Astrocyte (in vitro differentiated cells and primary cell): ENCODE measurements at regions not wholly inside any gene's neighbourhood (a gene's known extent, or its start where the extent isn't known, plus 50 kb on each side); places are given as distances from the start of the nearest gene placed in this dataset.

Experiments used
- DNase-seq: peaks from one replicate; pipeline ENCODE4 v3.0.0-alpha.2; 2010; ENCODE audit warnings: low read depth
- FAIRE-seq: peaks from 2 replicates; lab custom pipeline; 2011; peaks lifted over from hg19 to GRCh38; lab: Jason Lieb, UNC
- H2AFZ ChIP-seq: 2 replicates; pipeline ENCODE4 v1.6.0; 2012; ENCODE audit warnings: low read depth, low read length, inconsistent platforms
- H3K27ac ChIP-seq: 2 replicates; pipeline ENCODE4 v1.5.1; 2011; ENCODE audit warnings: low read depth, low read length, inconsistent platforms
- H3K27me3 ChIP-seq: 2 replicates; pipeline ENCODE4 v1.6.0; 2011; ENCODE audit warnings: low read length, inconsistent platforms; ENCODE audit not compliant: insufficient read depth
- H3K36me3 ChIP-seq: 2 replicates; pipeline ENCODE4 v1.5.1; 2011; ENCODE audit warnings: low read length, inconsistent platforms; ENCODE audit not compliant: insufficient read depth
- H3K4me1 ChIP-seq: 2 replicates; pipeline ENCODE4 v1.5.1; 2011; ENCODE audit warnings: low read length, inconsistent platforms; ENCODE audit not compliant: insufficient read depth
- H3K4me2 ChIP-seq: 2 replicates; pipeline ENCODE4 v1.6.0; 2012; ENCODE audit warnings: low read length, inconsistent platforms
- H3K4me3 ChIP-seq: 2 replicates; pipeline ENCODE4 v1.5.1; 2011; ENCODE audit warnings: low read depth, mild to moderate bottlenecking, low read length, inconsistent platforms; ENCODE audit not compliant: insufficient read depth
- H3K79me2 ChIP-seq: 2 replicates; pipeline ENCODE4 v1.6.0; 2012; ENCODE audit warnings: mild to moderate bottlenecking, low read length, inconsistent platforms; ENCODE audit not compliant: insufficient read depth
- H3K9ac ChIP-seq: 2 replicates; pipeline ENCODE4 v1.6.0; 2012; ENCODE audit warnings: mild to moderate bottlenecking, low read length, inconsistent platforms
- H3K9me3 ChIP-seq: 2 replicates; pipeline ENCODE4 v1.5.1; 2012; ENCODE audit warnings: low read depth, mild to moderate bottlenecking, low read length, inconsistent platforms; ENCODE audit not compliant: insufficient read depth
- H4K20me1 ChIP-seq: 2 replicates; pipeline ENCODE4 v1.6.0; 2012; ENCODE audit warnings: low read length, inconsistent platforms; ENCODE audit not compliant: insufficient read depth
- H3K27ac Mint-ChIP-seq: one replicate; pipeline ENCODE4 v1.8.0; 2021; ENCODE audit warnings: mild to moderate bottlenecking, mixed read lengths; ENCODE audit not compliant: unreplicated experiment
- H3K27me3 Mint-ChIP-seq: one replicate; pipeline ENCODE4 v1.8.0; 2021; ENCODE audit warnings: low read depth, mixed read lengths; ENCODE audit not compliant: unreplicated experiment
- H3K36me3 Mint-ChIP-seq: one replicate; pipeline ENCODE4 v1.8.0; 2021; ENCODE audit warnings: low read depth, mixed read lengths; ENCODE audit not compliant: unreplicated experiment
- H3K4me1 Mint-ChIP-seq: one replicate; pipeline ENCODE4 v1.8.0; 2021; ENCODE audit warnings: low read depth, mixed read lengths; ENCODE audit not compliant: unreplicated experiment
- H3K4me3 Mint-ChIP-seq: one replicate; pipeline ENCODE4 v1.8.0; 2021; ENCODE audit warnings: mild to moderate bottlenecking, moderate library complexity, mixed read lengths; ENCODE audit not compliant: unreplicated experiment
- H3K9me3 Mint-ChIP-seq: one replicate; pipeline ENCODE4 v1.8.0; 2021; ENCODE audit warnings: mild to moderate bottlenecking, mixed read lengths; ENCODE audit not compliant: unreplicated experiment
- EZH2 ChIP-seq: IDR thresholded peaks from 2 replicates; pipeline ENCODE4 v1.6.1; 2012; ENCODE audit warnings: mild to moderate bottlenecking, low read length, inconsistent platforms; ENCODE audit not compliant: insufficient read depth
- TF ChIP-seq, protein P1 (sequence below): IDR thresholded peaks from 2 replicates; pipeline ENCODE4 v1.5.1; 2011; ENCODE audit warnings: low read depth, mild to moderate bottlenecking, inconsistent platforms, low read length, moderate library complexity; ENCODE audit not compliant: insufficient read depth

DNA sequence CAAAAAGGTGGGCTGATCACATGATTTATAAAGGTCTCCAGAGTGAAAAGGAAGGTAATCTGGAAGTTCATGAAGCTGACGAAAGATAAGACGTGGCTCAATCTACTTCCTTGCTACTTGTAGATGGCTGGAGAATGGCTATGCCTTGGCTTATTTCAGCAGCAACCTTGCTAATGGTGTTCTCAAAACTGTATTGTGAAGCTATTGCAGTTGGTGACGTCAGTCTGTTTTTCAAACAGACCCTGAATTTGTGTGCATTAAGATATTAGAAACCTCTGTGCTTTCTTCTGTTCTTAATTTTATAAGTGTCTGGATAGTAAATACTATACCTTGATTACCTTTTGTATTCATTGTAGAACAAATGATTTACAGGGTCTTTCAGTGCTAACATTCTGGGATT lies 58.3 kb upstream of the C11orf87 start:
- no peak for DNase-seq
- no peak overlapping the region for H3K27ac ChIP-seq
- no peaks in the 10 kb centered on the region for H3K9me3 ChIP-seq
- Mint-ChIP-seq H3K4me3 (no peak overlapping the region), H3K27me3 (no peaks in the 10 kb centered on the region), H3K36me3 (no peaks in the 10 kb centered on the region), H3K4me1 (peaks cover 10% of the 10 kb centered on the region), H3K9me3 (no peaks in the 10 kb centered on the region), H3K27ac (no peak overlapping the region)
- H3K79me2 ChIP-seq, result no peaks in the 10 kb centered on the region
- H3K4me1 ChIP-seq, result peaks cover 13% of the 10 kb centered on the region
- H3K27me3 ChIP-seq, result no peaks in the 10 kb centered on the region
- no peak overlapping the region for H3K9ac ChIP-seq
- no peaks in the 10 kb centered on the region for H3K36me3 ChIP-seq
- no peak overlapping the region for H3K4me3 ChIP-seq
- no peaks in the 10 kb centered on the region for H4K20me1 ChIP-seq
- FAIRE-seq, result peak; percentile 52
- H2AFZ ChIP-seq, result no peak overlapping the region
- no peak overlapping the region for H3K4me2 ChIP-seq
- TF ChIP-seq, protein P1, sequence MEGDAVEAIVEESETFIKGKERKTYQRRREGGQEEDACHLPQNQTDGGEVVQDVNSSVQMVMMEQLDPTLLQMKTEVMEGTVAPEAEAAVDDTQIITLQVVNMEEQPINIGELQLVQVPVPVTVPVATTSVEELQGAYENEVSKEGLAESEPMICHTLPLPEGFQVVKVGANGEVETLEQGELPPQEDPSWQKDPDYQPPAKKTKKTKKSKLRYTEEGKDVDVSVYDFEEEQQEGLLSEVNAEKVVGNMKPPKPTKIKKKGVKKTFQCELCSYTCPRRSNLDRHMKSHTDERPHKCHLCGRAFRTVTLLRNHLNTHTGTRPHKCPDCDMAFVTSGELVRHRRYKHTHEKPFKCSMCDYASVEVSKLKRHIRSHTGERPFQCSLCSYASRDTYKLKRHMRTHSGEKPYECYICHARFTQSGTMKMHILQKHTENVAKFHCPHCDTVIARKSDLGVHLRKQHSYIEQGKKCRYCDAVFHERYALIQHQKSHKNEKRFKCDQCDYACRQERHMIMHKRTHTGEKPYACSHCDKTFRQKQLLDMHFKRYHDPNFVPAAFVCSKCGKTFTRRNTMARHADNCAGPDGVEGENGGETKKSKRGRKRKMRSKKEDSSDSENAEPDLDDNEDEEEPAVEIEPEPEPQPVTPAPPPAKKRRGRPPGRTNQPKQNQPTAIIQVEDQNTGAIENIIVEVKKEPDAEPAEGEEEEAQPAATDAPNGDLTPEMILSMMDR, result no peak
- no peak for TF ChIP-seq EZH2

DNA sequence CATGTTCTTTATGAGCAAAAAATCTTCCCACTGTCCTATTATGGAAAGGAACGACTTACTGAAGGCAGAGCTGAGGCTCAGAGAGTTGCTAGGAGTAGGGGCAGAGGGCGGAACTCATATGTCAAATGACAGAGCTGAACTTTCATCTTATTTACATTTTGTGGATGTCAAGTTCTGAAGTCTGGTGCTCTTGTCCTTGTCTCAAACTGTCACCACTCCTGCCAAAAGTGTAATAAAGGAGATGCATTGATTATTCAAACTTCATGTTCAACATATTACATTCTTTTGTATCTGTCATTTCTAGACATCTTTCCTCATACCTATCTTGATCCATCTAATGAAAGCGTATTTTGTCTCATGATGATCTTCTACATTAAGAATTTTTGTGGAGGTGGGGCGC lies 57.1 kb upstream of the C11orf87 start:
- Histone ChIP-seq H3K9ac (no peak overlapping the region), H3K27ac (no peak overlapping the region), H3K4me2 (no peak overlapping the region), H4K20me1 (no peaks in the 10 kb centered on the region), H3K27me3 (no peaks in the 10 kb centered on the region), H3K9me3 (no peaks in the 10 kb centered on the region), H2AFZ (no peak overlapping the region), H3K4me1 (peaks cover 13% of the 10 kb centered on the region), H3K36me3 (no peaks in the 10 kb centered on the region), H3K4me3 (no peak overlapping the region), H3K79me2 (no peaks in the 10 kb centered on the region)
- Mint-ChIP-seq H3K4me1 (peaks cover 10% of the 10 kb centered on the region), H3K9me3 (peaks cover under 1% of the 10 kb centered on the region), H3K4me3 (no peak overlapping the region), H3K27ac (no peak overlapping the region), H3K36me3 (no peaks in the 10 kb centered on the region), H3K27me3 (no peaks in the 10 kb centered on the region)
- no peak for DNase-seq
- FAIRE-seq, result no peak
- TF ChIP-seq, protein P1, result no peak
- no peak for TF ChIP-seq EZH2

DNA sequence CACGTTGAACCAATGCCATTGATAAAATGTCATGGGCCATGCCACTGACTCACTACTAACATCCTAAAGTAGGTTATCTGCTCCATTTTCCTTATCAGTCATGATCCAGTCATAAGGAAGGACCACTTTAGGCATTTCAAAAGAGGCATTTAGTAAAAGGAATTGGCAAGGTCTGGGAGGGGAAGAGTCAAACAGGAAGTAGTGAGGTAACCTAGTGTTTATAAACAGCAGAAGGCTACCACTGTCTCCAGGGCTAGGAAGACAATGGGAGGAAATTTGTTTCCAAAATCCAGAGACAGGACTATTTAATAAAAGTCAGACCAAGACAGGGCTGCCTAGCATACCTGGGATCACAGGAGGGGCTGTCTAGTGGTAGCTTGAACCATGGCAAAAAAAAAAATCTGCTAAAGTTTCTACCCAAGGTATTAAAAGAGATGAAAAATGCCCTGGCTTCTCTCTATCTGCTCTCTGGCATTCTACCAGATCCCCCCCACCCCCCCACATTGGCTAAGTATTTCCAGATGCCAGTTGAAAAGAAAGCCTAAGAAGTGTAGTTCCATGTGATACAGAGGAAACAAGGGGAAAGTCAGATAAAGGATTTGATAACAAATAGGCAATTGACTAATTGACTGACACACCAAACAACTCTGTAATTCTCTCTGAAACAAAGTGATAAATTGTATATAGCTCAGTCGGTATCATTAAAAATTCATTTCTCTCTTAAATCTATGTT lies 50.4 kb upstream of the C11orf87 start:
- DNase-seq, result no peak
- peaks cover 4% of the 10 kb centered on the region for H3K9me3 Mint-ChIP-seq
- no peaks in the 10 kb centered on the region for H3K36me3 Mint-ChIP-seq

More for the DNA sequence above, 50.4 kb upstream of the C11orf87 start:
- H3K9me3 ChIP-seq, result no peaks in the 10 kb centered on the region
- no peak overlapping the region for H3K4me3 ChIP-seq
- Mint-ChIP-seq H3K27ac (no peak overlapping the region), H3K27me3 (no peaks in the 10 kb centered on the region), H3K4me3 (no peak overlapping the region), H3K4me1 (no peaks in the 10 kb centered on the region)
- no peaks in the 10 kb centered on the region for H4K20me1 ChIP-seq
- H3K4me1 ChIP-seq, result no peaks in the 10 kb centered on the region
- no peaks in the 10 kb centered on the region for H3K27me3 ChIP-seq
- TF ChIP-seq, protein P1, result no peak
- H2AFZ ChIP-seq, result no peak overlapping the region
- H3K27ac ChIP-seq, result no peak overlapping the region
- H3K36me3 ChIP-seq, result no peaks in the 10 kb centered on the region
- FAIRE-seq, result no peak
- no peak overlapping the region for H3K9ac ChIP-seq
- H3K4me2 ChIP-seq, result no peak overlapping the region
- H3K79me2 ChIP-seq, result no peaks in the 10 kb centered on the region
